GM21717 (cell line): ENCODE measurements at regions not wholly inside any gene's neighbourhood (a gene's known extent, or its start where the extent isn't known, plus 50 kb on each side); places are given as distances from the start of the nearest gene placed in this dataset.

Experiments used
- ATAC-seq: cut with Tn5 transposase; IDR thresholded peaks from one replicate; pipeline ENCODE4 v1.9.1; 2021; ENCODE audit warnings: mild to moderate bottlenecking, moderate library complexity; ENCODE audit not compliant: unreplicated experiment

- no peak for ATAC-seq
These were observed 384.3 kb upstream of the NR2F2 start for GRCh38 chr15:95946241-95946640.

DNA sequence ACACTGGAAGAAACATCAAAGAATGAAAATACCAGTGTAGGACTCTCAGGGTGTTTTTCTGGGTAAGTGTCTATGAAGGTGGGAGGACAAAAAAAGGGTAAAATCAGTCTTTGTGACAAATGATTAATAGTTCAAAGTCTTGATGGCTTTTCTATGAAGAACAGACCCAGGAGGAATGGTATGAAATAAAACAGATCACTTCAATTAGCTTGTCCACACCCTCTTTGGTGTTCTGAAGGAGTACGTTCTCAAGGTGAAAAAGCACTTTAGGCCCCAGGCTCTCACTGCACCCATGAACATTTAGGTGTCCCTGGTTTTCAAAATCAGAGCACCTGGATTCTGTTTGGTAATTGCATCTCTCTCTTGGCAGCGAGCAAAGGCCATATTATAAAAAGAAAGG is 383.6 kb upstream of the NR2F2 start:
- ATAC-seq: no peak

GRCh38 chr15:95948411-95948810 is 382.1 kb upstream of the NR2F2 start:
- ATAC-seq: no peak

GRCh38 chr15:95953032-95953431 is 377.5 kb upstream of the NR2F2 start:
- no peak for ATAC-seq

- no peak for ATAC-seq
These were observed 372.6 kb upstream of the NR2F2 start for GRCh38 chr15:95957861-95958260.

- ATAC-seq: no peak
These were observed 372.1 kb upstream of the NR2F2 start for GRCh38 chr15:95958382-95958781.

- ATAC-seq: no peak
These were observed 361.6 kb upstream of the NR2F2 start for GRCh38 chr15:95968856-95969255.

GRCh38 chr15:95970326-95970725 is 360.2 kb upstream of the NR2F2 start:
- ATAC-seq: no peak

DNA sequence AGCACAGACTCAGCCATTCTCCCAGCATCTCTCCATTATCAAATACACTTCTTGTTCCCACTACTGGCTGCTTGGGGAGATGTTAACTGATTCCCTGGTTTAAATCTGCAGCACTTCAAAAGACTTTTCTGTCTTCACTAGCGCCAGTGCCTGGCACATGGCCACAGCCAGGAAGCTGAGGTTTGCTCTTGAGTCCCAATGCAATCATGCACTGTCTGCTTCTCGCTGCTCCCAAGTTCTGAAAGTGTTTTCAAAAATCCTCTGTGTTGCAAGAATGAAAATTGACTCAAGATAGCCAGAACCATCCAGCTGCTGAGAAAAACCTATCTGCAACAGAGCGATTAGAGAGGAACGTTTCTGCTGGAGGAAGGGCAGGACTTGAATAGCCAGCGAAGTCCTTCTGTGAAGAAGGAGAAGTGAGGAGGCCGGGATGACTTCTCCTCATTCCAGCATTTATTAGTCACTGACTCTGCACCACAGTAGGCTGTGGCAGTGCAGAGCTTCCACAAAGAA is 358.4 kb upstream of the NR2F2 start:
- no peak for ATAC-seq

- ATAC-seq: no peak
These were observed 357.7 kb upstream of the NR2F2 start for GRCh38 chr15:95972812-95973211.

DNA sequence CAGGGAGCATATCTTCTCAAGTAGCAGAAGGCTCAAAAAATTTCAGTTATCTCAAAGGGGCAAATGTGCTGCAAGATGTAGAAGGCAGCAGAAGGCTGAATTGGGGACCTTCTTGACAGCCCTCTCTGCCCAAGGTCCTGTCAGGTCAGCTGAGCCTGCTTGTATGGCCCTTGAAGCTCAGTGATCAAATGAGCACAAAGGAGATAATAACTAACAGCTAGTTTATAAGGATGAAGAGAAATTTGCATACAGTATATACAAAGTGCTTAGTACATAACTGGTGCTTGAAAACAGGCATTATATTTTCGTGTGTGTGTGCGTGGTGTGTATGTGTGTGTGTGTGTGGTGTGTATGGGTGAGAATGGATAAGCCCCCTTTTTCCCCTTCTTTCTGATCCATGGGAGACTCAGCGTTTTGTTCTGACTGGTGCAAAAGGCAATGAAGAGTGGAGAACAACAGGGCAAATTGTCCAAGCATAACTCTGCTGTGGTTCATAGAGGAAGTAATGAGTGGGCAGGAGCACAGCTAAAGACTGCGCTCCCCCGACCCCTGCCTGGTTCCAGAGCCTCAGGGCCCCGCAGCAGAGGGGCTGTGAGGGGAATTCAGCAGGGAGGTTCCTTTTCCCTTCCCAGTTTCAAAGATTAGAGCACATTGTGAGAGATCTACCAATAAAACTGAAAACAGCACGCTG is 356.8 kb upstream of the NR2F2 start:
- peak; percentile 45 for ATAC-seq

DNA sequence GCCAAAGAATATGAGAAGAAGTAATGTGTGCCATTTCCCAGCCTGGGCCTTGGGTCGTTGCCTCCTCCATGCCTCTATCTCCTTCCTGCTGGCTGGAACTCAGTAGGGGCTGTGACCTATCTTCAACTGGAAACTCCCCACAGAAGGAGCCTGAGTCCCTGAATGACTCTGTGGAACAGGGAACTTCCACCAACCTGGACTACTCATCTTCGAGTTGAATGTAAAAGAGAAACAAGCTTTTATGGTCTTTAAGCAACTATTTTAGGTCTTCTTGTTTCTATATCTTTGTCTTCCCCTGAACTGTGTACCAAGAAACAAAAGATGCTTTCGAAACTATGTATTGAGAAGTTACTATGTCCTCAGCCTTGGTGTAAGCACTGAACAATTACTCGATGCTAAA is 355.3 kb upstream of the NR2F2 start:
- peak; percentile 71 for ATAC-seq

- ATAC-seq: no peak
These were observed 351.2 kb upstream of the NR2F2 start for GRCh38 chr15:95979286-95979685.

DNA sequence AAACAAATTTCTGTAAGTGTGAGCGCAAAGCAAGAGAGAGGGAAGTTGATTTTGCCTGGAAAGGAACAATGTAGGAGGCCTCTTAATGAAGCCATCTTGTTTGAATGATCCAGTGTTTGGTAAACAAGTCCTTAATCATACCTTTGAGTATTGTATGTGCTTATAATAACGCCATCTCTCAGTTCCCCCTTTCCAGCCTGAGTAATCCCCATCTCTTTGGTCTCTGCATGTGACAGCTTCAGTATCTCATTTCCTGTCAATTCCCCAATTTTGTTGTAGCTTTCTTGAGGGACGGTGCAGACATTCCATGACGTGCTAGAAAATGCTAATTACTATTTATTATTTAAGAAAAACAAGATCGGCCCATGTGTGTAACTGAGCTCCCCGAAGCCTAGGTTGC is 349.3 kb upstream of the NR2F2 start:
- no peak for ATAC-seq

DNA sequence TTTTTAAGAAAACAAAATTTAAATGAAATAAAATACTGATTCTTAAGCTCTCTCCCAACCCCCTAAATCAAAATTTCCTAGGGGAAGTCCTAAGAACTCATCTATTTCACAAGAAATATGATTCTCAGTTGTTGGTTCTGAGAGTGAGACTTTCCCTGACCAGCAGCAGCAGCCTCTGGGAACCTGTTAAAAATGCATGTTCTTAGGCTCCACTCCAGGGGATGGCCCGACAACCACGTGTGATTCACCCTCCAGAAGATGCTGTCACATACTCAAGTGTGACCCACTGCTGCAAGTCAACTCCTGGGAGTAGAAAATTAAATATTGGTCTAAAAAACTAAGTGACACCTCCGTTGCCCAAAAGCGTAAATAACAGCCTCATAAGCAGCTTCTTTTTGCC is 343.2 kb upstream of the NR2F2 start:
- no peak for ATAC-seq

DNA sequence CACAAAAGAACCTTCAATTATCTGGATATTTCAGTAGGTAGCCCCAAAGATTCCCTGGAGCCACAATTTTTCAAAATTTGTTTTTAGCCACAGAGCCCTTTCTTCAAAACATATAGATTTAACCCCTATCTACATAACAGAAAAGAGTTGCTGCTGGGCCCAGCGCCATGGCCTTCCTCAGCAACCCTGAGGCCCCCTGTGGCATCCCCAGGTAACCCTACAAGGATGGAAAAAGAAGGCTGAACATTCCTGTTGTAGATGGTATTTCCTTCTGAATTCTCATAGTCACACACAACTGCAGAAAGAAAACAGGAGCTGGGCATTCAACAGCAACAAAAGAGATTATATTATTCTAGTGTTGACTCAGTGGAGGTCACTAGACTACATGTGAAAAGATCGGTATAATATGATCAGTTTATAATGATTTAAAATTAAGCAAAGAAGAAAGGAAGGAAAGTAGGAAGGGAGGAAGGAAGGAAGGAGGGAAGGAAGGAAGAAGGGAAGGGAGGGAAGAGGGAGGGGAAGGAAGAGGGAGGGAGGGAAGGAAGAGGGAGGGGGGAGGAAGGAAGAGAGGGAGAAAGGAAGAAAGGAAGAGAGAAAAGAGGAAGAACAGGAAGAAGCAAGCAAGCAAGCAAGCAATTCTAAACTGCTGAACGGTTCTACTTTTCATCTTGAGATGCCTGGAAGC is 342.5 kb upstream of the NR2F2 start:
- ATAC-seq: no peak

DNA sequence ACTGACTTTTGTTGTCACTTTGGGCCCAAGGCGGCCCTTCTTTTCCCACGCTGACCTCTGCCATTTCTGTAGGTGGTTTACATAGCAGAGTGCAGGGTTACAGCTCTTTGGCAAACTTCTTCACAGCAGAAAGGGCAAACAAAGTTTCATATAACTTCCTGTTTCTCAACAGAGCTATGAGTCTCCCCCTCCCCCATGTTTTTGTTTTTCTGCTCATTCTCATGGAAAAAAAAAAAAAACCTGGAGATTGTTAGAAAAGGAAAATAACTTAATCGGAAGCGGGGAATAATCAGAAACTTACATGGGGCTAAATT is 342.0 kb upstream of the NR2F2 start:
- ATAC-seq: no peak

- ATAC-seq: no peak
These were observed 341.1 kb upstream of the NR2F2 start for GRCh38 chr15:95989392-95989791.

DNA sequence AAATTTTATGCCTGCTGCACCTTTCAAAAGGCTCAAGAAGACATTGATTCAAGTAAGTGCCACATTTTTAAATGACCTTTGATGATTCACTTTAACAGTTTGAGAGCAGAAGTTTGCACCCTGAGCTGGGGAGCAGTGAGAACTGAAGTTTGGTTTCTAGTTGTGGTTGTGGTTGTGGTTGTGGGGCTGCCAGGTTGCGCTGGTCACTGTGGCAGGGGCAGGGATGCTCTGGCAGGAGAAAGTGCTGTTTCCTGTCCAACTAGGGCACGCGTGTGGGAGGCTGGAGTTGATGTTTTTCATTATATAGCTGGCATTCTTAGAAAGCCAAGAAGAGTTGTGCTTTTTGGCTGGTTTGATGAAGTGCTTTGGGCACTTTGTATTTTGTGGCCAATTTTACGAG is 339.7 kb upstream of the NR2F2 start:
- no peak for ATAC-seq

GRCh38 chr15:95994418-95994817 is 336.1 kb upstream of the NR2F2 start:
- ATAC-seq: no peak

- ATAC-seq: no peak
These were observed 334.9 kb upstream of the NR2F2 start for GRCh38 chr15:95995375-95996168.

- ATAC-seq: no peak
These were observed 334.0 kb upstream of the NR2F2 start for GRCh38 chr15:95996494-95996893.
